GM12878 (cell line): ENCODE measurements at regions not wholly inside any gene's neighbourhood (a gene's known extent, or its start where the extent isn't known, plus 50 kb on each side); places are given as distances from the start of the nearest gene placed in this dataset.

Experiments used
- CHD2 ChIP-seq: IDR thresholded peaks from 2 replicates; pipeline ENCODE4 v1.6.1; 2011; ENCODE audit warnings: low read depth, low read length, improper control_type of control experiment, borderline replicate concordance
- NFYA ChIP-seq: IDR thresholded peaks from 2 replicates; pipeline ENCODE4 v1.6.1; 2011; ENCODE audit warnings: low read depth, mild to moderate bottlenecking, low read length, improper control_type of control experiment, borderline replicate concordance
- TCF12 ChIP-seq: IDR thresholded peaks from 2 replicates; pipeline ENCODE4 v1.6.1; 2011; ENCODE audit warnings: low read depth, mild to moderate bottlenecking, low read length
- TF ChIP-seq, protein P1 (sequence below): IDR thresholded peaks from 2 replicates; pipeline ENCODE4 v1.6.1; 2012; ENCODE audit warnings: mild to moderate bottlenecking, low read depth, low read length
- TF ChIP-seq, protein P2 (sequence below): fragments of 450-650 bp; IDR thresholded peaks from 2 replicates; pipeline ENCODE4 v1.6.1; 2017; ENCODE audit warnings: mild to moderate bottlenecking
- TF ChIP-seq, protein P3 (sequence below): fragments of 450-650 bp; IDR thresholded peaks from 2 replicates; pipeline ENCODE4 v1.6.1; 2018; ENCODE audit warnings: borderline replicate concordance, mild to moderate bottlenecking; ENCODE audit not compliant: partially characterized antibody
- TF ChIP-seq, protein P4 (sequence below), 3 experiments: IDR thresholded peaks in 2 of 3; conservative IDR thresholded peaks in 1 of 3; 2 replicates each; pipeline ENCODE4 v1.5.1; 2011; ENCODE audit warnings: low read depth in 3 of 3, low read length in 3 of 3, mild to moderate bottlenecking in 3 of 3, control low read depth in 2 of 3, moderate library complexity in 2 of 3, inconsistent platforms in 1 of 3, mixed read lengths in 1 of 3; ENCODE audit not compliant: control insufficient read depth in 2 of 3, insufficient read depth in 1 of 3; ENCODE audit errors: extremely low read depth in 1 of 3

DNA sequence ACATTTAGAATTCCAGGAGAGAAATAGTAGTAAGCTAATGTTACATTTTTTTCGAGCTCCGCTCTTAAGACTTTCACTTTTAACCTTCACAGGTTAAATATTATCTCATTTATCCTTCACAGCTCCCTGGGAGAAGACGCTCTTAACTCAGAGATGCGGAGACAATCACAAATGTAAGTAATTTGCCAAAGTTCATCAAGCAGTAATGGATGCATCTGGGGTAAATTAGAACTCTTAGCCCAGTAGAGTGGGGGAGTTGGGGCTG lies 168.5 kb downstream of the SPP2 start (continued):
- TF ChIP-seq, protein P1, sequence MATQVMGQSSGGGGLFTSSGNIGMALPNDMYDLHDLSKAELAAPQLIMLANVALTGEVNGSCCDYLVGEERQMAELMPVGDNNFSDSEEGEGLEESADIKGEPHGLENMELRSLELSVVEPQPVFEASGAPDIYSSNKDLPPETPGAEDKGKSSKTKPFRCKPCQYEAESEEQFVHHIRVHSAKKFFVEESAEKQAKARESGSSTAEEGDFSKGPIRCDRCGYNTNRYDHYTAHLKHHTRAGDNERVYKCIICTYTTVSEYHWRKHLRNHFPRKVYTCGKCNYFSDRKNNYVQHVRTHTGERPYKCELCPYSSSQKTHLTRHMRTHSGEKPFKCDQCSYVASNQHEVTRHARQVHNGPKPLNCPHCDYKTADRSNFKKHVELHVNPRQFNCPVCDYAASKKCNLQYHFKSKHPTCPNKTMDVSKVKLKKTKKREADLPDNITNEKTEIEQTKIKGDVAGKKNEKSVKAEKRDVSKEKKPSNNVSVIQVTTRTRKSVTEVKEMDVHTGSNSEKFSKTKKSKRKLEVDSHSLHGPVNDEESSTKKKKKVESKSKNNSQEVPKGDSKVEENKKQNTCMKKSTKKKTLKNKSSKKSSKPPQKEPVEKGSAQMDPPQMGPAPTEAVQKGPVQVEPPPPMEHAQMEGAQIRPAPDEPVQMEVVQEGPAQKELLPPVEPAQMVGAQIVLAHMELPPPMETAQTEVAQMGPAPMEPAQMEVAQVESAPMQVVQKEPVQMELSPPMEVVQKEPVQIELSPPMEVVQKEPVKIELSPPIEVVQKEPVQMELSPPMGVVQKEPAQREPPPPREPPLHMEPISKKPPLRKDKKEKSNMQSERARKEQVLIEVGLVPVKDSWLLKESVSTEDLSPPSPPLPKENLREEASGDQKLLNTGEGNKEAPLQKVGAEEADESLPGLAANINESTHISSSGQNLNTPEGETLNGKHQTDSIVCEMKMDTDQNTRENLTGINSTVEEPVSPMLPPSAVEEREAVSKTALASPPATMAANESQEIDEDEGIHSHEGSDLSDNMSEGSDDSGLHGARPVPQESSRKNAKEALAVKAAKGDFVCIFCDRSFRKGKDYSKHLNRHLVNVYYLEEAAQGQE: no peak
- TF ChIP-seq, protein P2, sequence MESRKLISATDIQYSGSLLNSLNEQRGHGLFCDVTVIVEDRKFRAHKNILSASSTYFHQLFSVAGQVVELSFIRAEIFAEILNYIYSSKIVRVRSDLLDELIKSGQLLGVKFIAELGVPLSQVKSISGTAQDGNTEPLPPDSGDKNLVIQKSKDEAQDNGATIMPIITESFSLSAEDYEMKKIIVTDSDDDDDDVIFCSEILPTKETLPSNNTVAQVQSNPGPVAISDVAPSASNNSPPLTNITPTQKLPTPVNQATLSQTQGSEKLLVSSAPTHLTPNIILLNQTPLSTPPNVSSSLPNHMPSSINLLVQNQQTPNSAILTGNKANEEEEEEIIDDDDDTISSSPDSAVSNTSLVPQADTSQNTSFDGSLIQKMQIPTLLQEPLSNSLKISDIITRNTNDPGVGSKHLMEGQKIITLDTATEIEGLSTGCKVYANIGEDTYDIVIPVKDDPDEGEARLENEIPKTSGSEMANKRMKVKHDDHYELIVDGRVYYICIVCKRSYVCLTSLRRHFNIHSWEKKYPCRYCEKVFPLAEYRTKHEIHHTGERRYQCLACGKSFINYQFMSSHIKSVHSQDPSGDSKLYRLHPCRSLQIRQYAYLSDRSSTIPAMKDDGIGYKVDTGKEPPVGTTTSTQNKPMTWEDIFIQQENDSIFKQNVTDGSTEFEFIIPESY: no peak
- TF ChIP-seq NFYA (no peak), CHD2 (no peak), TCF12 (no peak)
- TF ChIP-seq, protein P3, sequence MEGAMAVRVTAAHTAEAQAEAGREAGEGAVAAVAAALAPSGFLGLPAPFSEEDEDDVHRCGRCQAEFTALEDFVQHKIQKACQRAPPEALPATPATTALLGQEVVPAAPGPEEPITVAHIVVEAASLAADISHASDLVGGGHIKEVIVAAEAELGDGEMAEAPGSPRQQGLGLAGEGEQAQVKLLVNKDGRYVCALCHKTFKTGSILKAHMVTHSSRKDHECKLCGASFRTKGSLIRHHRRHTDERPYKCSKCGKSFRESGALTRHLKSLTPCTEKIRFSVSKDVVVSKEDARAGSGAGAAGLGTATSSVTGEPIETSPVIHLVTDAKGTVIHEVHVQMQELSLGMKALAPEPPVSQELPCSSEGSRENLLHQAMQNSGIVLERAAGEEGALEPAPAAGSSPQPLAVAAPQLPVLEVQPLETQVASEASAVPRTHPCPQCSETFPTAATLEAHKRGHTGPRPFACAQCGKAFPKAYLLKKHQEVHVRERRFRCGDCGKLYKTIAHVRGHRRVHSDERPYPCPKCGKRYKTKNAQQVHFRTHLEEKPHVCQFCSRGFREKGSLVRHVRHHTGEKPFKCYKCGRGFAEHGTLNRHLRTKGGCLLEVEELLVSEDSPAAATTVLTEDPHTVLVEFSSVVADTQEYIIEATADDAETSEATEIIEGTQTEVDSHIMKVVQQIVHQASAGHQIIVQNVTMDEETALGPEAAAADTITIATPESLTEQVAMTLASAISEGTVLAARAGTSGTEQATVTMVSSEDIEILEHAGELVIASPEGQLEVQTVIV: no peak
- TF ChIP-seq, protein P4, sequence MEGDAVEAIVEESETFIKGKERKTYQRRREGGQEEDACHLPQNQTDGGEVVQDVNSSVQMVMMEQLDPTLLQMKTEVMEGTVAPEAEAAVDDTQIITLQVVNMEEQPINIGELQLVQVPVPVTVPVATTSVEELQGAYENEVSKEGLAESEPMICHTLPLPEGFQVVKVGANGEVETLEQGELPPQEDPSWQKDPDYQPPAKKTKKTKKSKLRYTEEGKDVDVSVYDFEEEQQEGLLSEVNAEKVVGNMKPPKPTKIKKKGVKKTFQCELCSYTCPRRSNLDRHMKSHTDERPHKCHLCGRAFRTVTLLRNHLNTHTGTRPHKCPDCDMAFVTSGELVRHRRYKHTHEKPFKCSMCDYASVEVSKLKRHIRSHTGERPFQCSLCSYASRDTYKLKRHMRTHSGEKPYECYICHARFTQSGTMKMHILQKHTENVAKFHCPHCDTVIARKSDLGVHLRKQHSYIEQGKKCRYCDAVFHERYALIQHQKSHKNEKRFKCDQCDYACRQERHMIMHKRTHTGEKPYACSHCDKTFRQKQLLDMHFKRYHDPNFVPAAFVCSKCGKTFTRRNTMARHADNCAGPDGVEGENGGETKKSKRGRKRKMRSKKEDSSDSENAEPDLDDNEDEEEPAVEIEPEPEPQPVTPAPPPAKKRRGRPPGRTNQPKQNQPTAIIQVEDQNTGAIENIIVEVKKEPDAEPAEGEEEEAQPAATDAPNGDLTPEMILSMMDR (IDR thresholded peaks at IDR 0.05 in 2 of 3, conservative IDR thresholded peaks at IDR 0.05 in 1 of 3; ENCODE audit: control insufficient read depth in 2 of 3, extremely low read depth in 1 of 3, insufficient read depth in 1 of 3, low read depth in 3 of 3, low read length in 3 of 3): no peak
- TF ChIP-seq, all 136 proteins: peak for 0
